GM19025 (cell line): ENCODE measurements at regions not wholly inside any gene's neighbourhood (a gene's known extent, or its start where the extent isn't known, plus 50 kb on each side); places are given as distances from the start of the nearest gene placed in this dataset.

Source experiments
- ATAC-seq: cut with Tn5 transposase; IDR thresholded peaks from one replicate; pipeline ENCODE4 v1.9.1; 2021; ENCODE audit warnings: mild to moderate bottlenecking, low read depth, moderate library complexity; ENCODE audit not compliant: unreplicated experiment

DNA sequence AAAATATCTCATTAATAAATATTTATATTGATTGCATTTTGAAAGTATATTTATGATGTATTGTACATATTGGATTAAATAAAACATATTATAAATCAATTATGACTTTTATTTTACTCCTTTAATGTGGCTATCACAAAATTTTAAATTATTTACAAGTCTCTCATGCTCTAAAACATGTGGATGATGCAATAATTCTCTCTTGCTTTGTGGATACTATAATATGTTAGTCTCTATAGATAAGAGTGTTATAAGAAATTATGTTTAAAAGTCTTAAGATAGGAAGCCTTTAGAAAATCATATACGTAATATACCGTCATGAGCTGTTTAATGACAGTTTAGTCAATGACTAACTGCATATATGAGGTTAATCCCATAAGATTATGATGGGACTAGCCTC lies 547.4 kb upstream of the ALCAM start:
- ATAC-seq: no peak

DNA sequence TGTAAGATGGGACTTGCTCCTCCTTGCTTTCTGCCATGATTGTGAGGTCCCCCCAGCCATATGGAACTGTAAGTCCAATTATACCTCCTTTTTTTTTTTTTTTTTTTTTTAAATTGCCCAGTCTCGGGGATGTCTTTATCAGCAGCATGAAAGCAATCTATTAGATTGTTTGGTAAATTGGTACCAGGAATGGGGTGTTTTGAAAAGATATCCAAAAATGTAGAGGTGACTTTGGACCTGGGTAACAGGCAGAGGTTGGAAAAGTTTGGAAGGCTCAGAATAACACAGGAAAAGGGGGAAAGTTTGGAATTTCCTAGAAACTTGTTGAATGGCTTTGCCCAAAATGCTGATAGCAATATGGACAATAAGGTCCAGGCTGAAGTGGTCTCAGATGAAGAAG lies 545.8 kb upstream of the ALCAM start:
- no peak for ATAC-seq

DNA sequence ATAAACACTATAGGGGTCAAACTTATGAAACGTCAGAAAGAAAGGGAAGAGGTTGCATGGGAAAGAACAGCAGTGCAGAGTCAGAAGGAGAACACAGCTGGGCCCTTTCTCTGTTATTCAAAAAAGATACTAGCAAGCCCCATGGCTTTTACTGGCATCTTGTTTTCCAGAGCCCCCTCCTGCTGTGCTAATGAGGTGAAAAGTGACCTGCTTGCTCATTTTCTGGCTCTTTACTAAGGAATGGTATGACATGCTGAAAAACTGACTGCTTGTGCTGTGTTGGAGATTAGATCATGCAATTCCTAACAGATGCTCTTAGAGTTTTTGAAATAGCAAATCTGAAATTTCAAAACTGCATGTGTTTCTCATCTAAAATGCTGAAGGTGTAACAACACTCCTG lies 541.6 kb upstream of the ALCAM start:
- ATAC-seq: no peak

DNA sequence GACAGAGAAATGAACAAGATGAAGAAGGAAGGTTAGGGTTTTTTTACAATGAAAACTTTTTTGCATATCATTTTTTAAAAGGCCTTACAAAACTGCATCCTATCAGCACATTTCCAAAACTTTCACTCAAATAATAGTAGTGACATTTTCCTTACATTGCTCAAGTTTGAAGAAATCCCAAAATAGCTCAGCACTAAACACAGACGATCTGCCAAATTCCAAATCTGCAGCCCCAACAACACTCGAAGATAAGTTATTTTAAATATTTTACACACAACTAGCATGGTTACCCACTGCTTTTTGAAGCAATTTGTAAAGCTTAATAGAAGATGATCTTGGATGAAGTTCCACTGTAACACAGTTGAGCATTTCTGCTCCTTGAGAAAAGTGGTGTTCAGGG lies 535.6 kb upstream of the ALCAM start:
- ATAC-seq: no peak

DNA sequence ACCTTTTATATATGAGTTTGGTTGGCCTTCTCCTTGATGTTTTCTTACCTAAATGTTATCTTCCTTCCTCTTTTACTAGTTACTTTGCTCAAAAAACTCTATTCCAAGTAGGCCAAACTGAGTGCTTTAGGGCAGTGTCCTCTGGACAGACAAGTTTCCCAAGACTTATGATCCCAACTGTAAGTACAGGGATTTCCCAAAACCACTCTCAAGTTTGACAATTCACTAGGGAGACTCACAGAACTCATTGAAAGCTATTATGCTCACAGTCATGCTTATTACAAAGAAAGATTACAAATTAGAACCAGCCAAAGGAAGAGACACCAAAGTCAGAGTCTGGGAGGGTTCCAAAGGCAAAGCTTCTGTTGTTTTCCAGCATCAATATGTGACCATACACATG lies 534.2 kb upstream of the ALCAM start:
- no peak for ATAC-seq

DNA sequence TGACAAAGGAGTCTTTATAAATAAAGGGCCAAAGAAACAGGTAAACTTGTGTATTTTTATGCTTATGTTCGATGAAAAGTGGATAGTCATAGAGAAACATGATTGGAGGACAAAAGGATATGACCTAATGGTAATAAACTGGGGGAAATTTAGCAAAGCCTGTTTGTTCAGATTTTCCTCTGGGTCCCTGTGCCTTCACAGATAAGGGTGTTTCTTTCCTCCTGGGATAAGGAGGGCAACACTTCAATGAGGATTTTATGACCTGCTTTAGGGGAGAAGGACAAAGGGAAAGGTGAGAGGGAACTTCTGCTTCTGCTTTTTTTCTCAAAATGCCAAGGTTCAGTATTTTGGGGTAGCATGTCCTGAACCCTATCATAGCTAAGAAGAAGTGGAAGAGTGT lies 531.3 kb upstream of the ALCAM start:
- ATAC-seq: no peak

DNA sequence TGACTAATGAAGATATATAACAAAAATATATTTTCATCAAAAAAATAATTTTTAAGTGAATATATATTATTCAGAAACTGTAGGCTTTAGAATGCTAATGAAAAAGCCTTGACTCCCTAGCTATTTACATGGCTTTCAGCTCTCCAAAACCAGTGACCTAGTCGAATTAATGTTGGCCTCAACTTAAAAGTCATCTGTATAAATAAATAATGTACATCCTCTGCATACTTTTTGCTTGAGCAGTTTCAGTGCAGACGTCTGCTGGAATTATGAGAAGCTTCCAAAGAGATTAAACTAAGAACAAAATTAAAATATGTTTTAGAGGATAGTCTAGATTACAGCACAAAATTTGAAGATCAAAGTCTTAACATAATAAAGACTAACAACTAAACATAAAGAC lies 520.4 kb upstream of the ALCAM start:
- no peak for ATAC-seq

DNA sequence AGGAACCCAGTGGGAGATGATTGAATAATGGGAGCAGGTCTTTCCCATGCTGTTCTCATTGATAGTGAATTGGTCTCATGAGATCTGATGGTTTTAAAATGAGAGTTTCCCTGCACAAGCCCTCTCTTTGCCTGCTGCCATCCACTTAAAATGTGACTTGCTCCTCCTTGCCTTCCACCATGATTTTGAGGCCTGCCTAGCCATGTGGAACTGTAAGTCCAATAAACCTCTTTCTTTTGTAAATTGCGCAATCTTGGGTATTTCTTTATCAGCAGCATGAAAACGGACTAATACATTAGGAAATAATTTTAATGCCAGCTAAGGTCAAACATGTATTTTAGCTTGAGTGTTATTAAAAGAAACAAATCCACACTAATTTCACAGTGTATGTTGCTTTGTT lies 517.6 kb upstream of the ALCAM start:
- no peak for ATAC-seq

DNA sequence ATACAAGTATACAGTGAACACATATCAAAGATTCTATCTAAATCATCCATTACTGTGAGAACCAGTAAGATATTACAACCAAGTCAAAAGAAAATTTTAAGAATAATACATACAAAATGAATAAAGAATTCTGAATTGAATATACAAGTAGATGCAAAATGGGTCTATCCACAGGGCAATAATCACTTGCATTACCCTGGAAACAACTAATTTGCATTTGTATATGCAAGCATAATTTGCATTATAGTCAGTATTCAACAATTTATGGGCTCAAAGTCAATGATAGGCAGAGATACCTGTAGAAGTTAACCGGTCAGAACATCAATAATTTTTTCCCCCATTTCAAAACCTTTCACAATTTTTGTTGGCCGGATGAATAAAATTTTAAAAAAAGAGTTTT lies 512.2 kb upstream of the ALCAM start:
- no peak for ATAC-seq

DNA sequence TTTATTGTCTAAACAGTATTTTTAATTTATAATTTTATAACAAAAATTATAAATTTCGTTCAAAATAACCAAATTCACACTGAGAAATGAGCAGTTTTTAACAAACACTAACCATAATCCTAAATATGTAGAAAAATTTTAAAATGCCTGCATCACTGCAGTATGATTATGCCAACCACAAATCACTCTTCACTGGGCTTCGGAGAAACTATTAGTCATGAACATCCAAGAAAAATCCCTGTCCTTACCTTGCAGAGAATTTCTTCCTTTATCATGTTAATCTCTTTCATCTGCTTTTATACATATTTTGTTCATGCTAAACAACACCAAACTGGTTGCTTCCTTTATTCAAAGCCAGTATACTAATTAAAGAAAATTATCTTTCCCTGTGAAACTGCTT lies 511.0 kb upstream of the ALCAM start:
- ATAC-seq: no peak

DNA sequence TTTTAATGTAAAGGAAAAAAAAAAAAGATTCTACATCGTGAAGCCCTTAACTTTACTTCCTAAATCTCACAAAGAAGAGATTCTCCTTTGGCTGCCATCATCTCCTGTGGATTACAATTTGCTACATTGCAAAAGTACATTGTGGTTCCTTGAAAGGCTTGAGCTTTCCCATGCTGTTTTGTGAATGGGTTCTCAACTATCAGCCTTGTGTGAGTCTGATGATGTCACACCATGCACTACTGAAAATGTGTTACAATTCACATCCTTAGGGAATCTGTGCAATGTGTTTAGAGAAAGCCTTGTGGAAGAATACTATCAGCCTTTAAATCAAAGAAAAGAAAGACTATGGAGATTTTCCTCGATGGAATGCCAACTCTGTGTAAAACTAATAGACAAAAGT lies 510.0 kb upstream of the ALCAM start:
- ATAC-seq: no peak

DNA sequence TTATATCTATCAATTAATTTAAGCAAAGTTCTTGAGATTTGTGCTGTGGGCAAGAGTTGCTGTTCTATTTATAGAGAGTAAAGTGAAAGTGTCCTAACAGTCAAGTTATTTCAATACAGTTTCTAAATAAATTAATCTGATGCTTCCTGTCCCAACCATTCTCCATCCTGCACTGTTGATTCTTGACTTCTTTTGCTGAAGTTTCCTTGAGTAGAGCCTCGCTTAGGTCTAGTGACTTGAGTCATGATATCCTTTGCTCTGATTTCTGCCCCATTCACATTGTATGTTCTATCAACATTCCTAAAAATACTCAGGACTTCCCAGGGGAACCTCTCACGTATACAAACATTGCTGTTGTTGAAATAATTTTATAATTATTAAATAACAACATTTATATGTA lies 498.4 kb upstream of the ALCAM start:
- ATAC-seq: no peak

DNA sequence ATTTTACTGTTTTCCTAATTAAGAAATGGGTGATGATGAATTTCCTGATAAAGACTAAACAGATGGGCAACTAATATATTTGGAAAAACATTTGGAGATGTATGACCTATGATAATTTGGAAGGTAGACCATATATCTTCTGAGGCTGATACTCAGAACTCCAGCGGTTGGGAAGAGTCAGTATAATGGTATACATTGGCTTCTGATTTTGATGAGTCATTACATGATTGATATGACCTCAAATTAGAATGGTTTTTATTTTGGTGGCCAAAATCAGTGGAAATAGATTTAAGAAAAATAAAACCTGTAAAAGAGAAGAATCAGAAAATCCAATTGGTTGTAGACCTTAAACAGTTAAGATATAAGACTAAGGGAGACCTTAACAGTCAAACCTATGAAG lies 496.4 kb upstream of the ALCAM start:
- no peak for ATAC-seq

DNA sequence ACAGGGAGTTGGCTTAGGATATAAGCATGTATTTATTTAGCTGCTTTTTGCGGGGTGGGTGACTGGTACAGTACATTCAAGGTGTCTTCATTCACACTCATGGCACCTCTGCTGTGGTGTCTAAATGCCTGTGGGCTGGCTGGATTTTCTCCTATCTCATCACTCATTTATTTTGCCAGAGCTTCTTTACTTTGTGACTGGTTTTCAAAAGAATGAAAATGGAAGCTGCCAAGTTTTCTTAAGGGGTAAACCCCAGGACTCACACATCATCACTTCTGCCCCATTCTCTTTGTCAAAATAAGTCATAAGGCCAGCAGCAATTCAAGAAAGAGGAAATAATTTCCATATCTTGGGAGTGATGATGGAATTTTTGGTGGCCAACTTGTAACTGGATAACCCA lies 493.4 kb upstream of the ALCAM start:
- ATAC-seq: no peak

DNA sequence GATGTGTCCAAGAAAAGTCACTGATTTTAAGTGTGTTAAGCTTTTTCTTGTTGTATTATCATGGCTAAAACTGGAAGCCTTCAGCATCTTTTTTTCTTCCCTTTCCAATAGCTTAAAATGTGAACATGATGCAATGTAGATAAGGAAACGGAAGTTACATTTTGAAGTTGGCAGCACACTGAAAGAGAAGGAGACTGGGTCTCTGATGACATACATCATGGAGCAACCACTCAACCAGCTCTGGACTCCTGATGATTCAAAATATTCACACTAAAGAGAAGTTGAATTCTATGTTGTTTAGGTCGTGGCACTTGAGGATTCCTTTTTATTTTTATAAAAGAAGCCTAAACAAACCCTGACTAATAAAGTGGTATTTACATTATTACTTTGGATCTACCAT lies 488.3 kb upstream of the ALCAM start:
- no peak for ATAC-seq

DNA sequence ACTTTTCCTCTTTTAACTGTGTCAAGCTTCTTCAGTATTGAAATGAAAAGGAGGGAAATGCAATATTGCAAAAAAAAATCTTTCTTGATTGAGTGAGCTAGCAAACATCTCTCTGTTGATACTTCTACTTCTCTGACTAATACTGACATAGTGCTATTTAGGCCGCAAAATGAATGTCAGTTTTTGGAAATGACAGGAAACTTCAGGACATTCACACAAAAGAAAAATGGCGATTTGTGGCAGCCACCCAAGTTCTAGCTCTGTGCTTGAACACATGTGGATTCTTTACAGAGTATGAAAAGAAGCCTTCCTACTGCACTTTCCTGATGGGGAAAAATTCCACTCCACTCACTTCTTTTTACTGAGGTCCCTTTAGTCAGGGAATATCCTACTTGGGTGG lies 486.8 kb upstream of the ALCAM start:
- ATAC-seq: no peak

DNA sequence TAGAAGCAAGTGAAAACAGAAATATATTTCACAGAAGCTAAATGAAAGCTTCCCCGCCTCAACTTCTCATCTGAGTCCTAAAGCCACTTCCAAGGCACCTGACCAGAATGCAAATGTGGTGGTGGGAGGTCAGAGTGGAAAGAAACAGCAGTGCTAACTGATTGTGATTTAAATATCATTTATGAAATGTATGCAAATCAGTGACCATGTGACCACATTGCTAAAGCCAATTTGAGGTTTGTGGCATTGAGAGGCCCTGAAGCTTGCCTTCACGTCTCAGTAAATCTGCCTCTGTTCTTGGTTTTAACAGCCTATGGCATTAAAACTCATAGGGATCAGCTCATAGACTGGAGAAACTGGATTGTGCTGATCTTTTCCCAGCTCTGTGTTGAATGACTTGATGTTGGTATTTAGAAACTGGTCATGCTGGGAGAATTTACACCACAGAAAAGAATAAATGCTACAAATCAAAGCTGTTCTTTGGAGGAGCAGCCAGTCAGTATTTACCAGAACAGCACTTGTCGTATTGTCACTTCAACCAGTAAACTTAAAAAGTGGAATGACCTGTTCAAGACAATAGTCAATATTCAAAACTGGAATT lies 481.4 kb upstream of the ALCAM start:
- ATAC-seq: no peak

DNA sequence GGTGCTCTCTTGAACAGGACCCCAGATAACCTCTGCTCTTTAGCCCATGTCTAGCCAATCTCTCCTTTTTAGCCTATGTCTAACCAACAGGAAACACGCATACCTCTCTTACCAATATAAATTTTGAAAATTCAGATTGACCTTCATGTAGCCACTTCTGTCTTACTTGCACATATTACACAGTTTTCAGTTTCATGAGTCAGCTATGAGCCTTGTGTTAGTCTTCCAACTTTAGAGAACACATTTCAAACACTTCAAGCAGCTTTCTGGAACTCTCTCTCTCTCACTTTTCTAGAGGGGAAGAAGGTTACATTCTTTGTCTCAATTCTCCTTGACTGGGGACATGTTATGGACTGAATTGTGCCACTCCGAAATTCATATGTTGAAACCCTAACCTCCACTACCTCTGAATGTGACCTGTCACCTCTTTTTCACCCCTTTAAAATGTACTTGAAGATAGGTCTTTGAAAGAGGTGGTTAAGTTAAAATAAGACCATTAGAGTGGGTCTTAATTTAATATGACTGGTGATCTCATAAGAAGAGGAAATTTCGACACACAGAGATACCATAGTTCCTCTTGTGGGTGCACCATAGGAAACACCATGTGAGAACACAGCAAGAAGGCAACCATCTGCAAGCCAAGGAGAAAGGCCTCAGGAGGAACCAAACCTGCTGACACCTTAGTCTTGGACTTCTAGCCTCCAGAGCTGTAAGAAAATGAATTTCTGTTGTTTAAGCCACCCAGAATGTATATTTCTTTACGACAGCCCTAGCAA lies 480.3 kb upstream of the ALCAM start:
- no peak for ATAC-seq

DNA sequence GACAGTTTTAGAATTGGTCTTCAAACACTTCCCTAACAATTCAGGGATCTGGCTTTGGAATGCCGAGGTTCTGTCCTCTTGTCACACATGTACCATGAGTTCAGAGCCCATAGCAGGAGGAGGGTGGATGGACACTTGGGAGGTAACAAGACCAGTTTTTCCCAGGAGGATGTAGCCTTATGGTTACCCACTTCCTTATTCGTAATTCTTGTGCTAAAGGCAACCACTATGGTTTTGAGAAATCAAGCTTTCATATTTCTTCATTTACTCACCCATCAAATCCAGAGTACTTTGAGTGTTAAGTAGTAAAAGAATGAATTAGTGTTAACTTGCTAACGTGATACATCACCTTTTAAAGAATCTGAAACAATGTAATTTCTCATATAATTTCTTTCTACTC lies 479.6 kb upstream of the ALCAM start:
- no peak for ATAC-seq

DNA sequence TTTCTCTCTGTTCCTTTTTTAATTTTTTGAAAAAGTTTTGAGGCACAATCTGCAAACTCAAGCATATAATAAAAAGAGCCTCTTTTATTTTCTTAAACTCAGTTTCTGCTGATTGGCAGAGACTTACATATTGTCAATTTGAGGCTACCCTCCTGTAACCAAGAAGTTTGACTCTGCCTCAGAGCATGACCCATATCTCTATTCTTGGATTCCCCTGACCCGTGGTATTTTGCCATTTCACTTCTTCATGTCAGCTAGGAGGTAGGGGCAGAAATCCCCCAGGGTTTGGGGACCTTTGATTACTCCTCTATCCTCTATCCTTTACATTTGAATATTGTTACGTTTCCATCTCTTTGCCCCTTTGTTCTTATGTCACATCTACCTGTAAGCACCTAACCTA lies 479.1 kb upstream of the ALCAM start:
- no peak for ATAC-seq

DNA sequence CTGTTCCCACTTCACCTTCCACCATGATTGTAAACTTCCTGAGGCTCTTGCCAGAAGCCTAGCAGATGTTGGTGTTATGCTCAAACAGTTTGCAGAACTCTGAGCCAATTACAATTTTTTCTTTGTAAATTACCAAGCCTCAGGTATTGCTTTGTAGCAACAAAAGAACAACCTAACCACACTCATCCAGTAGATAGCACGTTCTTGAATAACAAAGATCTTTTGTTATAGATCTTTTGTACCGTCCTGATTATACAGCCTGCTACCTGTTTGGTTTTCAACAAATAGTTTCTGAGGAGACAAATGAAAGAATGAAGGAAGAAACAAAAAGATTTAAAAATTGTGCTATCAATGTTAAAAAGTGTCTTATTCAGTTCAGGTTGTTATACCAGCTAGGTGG lies 474.7 kb upstream of the ALCAM start:
- ATAC-seq: no peak

DNA sequence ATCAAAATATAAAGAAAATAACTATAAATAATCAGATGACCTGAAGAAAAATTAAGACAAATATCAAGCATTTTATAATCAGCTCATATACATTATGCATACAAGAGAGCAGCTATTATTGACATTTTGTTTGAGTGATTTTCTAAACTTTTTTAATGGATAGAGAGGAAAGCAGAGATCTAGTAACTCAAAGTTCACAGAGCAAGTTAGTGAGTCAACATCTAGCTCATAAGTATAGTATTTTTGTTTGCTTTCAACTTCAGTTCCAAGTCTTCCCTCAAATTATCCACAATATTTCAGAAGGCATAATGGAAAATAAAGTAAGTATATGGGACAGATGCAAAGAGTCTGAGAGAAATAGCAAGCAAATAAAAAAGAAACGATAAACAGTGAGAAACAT lies 470.1 kb upstream of the ALCAM start:
- no peak for ATAC-seq

DNA sequence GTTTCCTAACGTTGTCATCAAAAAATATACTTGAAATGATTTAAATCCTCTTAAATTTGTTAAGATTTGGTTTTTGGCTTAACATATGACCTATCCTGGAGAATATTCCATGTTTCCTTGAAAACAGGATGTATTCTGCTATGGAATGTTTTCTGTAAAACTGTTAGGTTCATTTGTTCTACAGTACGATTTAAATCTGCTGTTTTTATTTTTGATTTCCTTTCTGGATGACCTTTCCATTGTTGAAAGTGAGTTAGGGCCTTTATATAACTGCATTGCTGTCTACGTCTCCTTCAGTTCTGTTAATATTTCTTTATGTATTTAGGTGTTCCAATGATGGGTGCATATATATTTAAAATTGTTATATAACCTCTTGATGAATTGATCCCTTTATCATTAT lies 465.3 kb upstream of the ALCAM start:
- no peak for ATAC-seq
